ENCODE measurements at regions not wholly inside any gene's neighbourhood (a gene's known extent, or its start where the extent isn't known, plus 50 kb on each side); places are given as distances from the start of the nearest gene placed in this dataset.
"Not testable (repeated sequence)": the region's sequence is repeated elsewhere in the genome, so short reads cannot be mapped to it uniquely, and the experiment has no call there.

DNA sequence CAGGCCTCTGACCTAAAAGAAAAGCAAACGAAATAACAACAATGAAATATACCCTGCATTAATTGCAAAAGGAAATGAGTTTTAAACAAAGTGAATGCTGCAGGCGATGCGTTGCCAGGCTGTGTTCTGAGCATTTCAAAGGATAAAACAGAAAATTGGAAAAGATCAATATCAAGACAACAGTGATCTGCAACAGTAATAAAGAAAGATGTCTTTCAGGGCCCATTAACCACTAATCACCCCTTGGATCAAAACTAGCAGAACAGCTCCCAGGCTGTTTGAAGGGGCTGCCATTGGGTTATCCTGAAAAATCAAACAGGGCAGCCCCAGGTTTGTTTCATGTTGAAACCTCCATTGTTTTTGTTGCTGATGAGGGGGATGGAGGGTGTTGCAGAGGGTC lies 219.2 kb downstream of the FGFR2 start:
- Histone ChIP-seq H3K4me1 (replicated peaks in 1 of 2) (no peaks in the 10 kb centered on the region), H3K36me3 (replicated peaks in 1 of 2) (no peaks in the 10 kb centered on the region), H3K4me3 (no peak overlapping the region), H3K27me3 (no peaks in the 10 kb centered on the region), H3K27ac (no peak overlapping the region), H3K9me3 (replicated peaks in 1 of 3) (no peaks in the 10 kb centered on the region)
- TF ChIP-seq, protein P1, sequence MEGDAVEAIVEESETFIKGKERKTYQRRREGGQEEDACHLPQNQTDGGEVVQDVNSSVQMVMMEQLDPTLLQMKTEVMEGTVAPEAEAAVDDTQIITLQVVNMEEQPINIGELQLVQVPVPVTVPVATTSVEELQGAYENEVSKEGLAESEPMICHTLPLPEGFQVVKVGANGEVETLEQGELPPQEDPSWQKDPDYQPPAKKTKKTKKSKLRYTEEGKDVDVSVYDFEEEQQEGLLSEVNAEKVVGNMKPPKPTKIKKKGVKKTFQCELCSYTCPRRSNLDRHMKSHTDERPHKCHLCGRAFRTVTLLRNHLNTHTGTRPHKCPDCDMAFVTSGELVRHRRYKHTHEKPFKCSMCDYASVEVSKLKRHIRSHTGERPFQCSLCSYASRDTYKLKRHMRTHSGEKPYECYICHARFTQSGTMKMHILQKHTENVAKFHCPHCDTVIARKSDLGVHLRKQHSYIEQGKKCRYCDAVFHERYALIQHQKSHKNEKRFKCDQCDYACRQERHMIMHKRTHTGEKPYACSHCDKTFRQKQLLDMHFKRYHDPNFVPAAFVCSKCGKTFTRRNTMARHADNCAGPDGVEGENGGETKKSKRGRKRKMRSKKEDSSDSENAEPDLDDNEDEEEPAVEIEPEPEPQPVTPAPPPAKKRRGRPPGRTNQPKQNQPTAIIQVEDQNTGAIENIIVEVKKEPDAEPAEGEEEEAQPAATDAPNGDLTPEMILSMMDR (IDR thresholded peaks at IDR 0.05), result no peak
- no peak for TF ChIP-seq POLR2A (IDR thresholded peaks at IDR 0.05)
- DNase-seq, result no peak
- WGBS, 4 donors, result 79 to 86% (median 83%) methylated on average over 3 of the region's 3 CpGs
- intact Hi-C loops (cut with DNase I), result no loop called here

DNA sequence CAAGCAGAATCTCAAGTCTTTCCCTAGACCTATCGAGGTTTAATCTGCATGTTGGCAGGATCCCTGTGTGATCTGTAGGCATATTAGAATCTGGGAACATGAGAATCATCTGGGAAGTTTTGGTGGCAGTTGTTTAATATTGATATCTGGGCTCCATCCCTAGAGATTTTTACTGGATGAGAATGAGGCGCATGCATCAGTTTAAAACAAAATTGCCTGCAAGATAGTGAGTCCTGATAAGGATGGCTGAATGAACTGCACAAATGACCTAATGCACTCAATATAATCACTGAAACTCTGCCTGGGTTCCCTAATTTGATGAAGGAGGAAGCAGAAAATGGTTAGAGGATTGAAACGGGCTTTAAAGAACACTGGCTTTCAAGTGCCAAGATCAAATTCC lies 218.0 kb downstream of the FGFR2 start:
- no peaks in the 10 kb centered on the region for H3K4me1 ChIP-seq (replicated peaks in 1 of 2)
- no peak for DNase-seq
- intact Hi-C loops (cut with DNase I), result no loop called here
- TF ChIP-seq, protein P1 (IDR thresholded peaks at IDR 0.05), result no peak
- no peak for TF ChIP-seq POLR2A (IDR thresholded peaks at IDR 0.05)
- no peaks in the 10 kb centered on the region for H3K27me3 ChIP-seq
- H3K4me3 ChIP-seq, result no peak overlapping the region
- no peak overlapping the region for H3K27ac ChIP-seq
- WGBS, 4 donors, result 70 to 78% (median 75%) methylated on average over 3 of the region's 3 CpGs
- no peaks in the 10 kb centered on the region for H3K9me3 ChIP-seq (replicated peaks in 1 of 3)
- H3K36me3 ChIP-seq (replicated peaks in 1 of 2), result no peaks in the 10 kb centered on the region

DNA sequence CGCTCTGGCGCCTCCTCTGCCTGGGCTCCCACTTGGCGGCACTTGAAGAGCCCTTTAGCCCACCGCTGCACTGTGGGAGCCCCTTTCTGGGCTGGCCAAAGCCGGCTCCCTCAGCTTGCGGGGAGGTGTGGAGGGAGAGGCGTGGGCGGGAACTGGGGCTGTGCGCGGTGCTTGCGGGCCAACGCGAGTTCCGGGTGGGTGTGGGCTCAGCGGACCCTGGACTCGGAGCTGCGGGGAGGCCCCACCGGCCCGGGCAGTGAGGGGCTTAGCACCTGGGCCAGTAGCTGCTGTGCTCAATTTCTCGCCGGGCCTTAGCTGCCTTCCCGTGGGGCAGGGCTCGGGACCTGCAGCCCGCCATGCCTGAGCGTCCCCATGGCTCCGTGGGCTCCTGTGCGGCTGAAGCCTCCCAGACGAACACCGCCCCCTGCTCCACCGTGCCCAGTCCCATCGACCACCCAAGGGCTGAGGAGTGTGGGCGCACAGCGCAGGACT lies 216.2 kb downstream of the FGFR2 start:
- H3K27ac ChIP-seq; H3K4me1 ChIP-seq (replicated peaks in 1 of 2); H3K27me3 ChIP-seq; H3K4me3 ChIP-seq; DNase-seq; H3K36me3 ChIP-seq (replicated peaks in 1 of 2); H3K9me3 ChIP-seq (replicated peaks in 1 of 3); intact Hi-C loops (cut with DNase I): not testable (repeated sequence)
- WGBS, 4 donors, result 95 to 98% (median 97%) methylated on average over 4 to 33 of the region's 33 CpGs

DNA sequence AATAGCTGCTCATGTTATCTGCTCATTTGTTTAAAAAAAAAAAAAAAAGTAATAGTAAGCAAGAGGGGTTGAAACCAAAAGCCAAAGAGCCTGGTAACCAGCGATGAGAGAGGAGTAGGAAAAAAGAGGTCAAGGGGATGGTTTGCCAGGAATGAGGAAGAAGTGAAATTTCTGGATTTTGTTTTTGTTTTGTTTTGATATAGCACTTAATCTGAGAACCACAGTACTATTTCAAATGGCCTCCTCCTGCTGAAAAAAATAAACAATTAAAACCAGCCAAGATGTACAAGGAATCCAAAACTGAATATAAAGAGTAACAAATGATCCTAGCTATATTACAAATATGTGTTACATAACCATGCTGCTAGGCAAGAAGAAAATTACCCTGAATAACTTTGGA lies 213.1 kb downstream of the FGFR2 start:
- 36 to 65% (median 41%) methylated on average over 1 of the region's 1 CpG for WGBS, 4 donors
- TF ChIP-seq, protein P1 (IDR thresholded peaks at IDR 0.05), result no peak
- TF ChIP-seq POLR2A (IDR thresholded peaks at IDR 0.05), result no peak

GRCh38 chr10:121392657-121393056 lies 205.6 kb downstream of the FGFR2 start:
- intact Hi-C loops (cut with DNase I), result no loop called here
- Histone ChIP-seq H3K4me1 (replicated peaks in 1 of 2) (peaks cover 0 to 7% of the 10 kb centered on the region in 2 donors), H3K36me3 (replicated peaks in 1 of 2) (no peaks in the 10 kb centered on the region), H3K27me3 (no peaks in the 10 kb centered on the region), H3K27ac (no peak overlapping the region), H3K4me3 (no peak overlapping the region), H3K9me3 (replicated peaks in 1 of 3) (no peaks in the 10 kb centered on the region)
- no peak for DNase-seq
- 45 to 53% (median 47%) methylated on average over 6 of the region's 6 CpGs for whole genome bisulfite sequencing, 4 donors
- TF ChIP-seq POLR2A (IDR thresholded peaks at IDR 0.05), result no peak
- TF ChIP-seq, protein P1 (IDR thresholded peaks at IDR 0.05), result no peak

More for the DNA sequence above, 213.1 kb downstream of the FGFR2 start:
- H3K27ac ChIP-seq, result no peak overlapping the region
- H3K4me3 ChIP-seq, result no peak overlapping the region
- H3K9me3 ChIP-seq (replicated peaks in 1 of 3), result no peaks in the 10 kb centered on the region
- no peaks in the 10 kb centered on the region for H3K36me3 ChIP-seq (replicated peaks in 1 of 2)
- H3K27me3 ChIP-seq, result no peaks in the 10 kb centered on the region
- intact Hi-C loops (cut with DNase I), result no loop called here
- DNase-seq, result no peak
- H3K4me1 ChIP-seq (replicated peaks in 1 of 2), result no peaks in the 10 kb centered on the region
